AG08395 (cell line): ENCODE measurements at regions not wholly inside any gene's neighbourhood (a gene's known extent, or its start where the extent isn't known, plus 50 kb on each side); places are given as distances from the start of the nearest gene placed in this dataset.

Experiments used
- DNase-seq: peaks from one replicate; pipeline ENCODE4 v3.0.0; 2012; ENCODE audit warnings: mixed read lengths, low spot score

DNA sequence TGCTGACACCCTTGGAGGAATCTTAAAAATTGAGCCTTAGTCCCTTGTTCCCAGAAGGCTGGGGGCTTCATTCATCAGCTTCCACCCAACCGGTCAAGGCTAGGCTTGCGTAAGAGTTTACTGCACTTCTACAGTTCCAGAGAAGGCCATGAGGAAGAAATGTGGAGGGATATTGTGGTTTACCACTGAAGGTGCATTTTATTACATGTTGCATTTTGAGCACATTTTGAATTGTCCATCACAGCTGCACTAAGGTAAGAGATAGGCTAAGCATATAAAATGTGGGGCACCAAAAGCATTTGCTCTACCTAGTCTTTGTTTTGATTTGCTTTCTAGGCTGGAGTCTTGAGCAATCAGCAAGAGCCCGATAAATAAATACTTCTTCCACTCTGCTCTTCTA is 167.1 kb upstream of the PAPPA start:
- DNase-seq = no peak

DNA sequence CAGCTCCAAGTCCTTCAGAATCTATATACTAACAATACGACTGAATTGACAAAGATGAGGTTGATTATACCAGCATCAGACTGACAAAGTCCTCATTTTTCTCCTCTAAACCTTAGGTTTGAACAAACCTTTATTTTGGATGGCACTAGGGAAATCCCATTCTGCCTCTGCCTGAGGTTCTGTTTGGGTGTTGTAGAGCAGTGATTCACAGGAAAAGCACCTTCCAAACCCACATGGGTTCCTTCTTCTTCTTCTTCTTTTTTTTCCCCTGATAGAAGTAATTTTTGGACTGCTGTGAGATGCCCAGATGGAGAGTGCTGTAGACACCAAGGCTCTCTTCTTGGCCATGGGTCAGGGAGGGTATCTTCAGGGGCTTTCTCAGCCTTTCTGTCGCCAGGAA is 164.9 kb upstream of the PAPPA start:
- no peak for DNase-seq

DNA sequence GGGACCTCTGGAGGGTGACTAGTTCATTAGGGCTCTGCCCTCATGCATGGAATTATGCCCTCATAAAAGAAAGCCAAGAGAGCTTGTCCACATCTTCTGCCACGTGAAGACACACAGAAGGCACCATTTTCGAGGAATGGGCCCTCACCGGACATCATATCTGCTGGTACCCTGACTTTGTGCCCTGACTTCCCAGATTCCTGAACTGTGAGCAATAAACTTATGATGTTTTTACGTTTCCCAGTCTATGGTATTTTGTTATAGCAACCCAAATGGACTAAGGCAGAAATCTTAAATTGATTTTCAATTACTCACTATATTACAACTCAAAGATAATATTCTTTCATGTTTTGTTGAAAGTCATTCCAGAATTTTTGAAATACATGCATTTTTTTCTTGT is 163.8 kb upstream of the PAPPA start:
- DNase-seq = no peak

DNA sequence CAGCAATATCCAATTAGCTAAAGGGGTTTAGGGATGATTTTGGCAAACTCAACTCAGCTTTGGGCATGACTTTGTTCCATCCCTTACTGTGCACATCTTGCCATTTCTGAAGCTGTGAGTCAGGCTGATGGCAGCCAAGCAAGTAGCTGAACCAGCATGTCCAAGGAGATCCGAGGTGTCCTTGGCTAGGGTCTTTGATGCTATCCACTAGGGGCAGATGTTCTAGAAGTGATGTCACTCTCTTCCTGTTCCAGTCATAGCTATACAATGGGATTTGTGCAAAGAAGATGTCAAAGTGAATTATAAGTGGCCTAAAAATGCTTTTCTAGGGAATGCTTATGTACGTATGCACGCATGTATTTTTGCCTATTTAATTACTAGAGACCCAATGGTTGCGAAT is 160.8 kb upstream of the PAPPA start:
- DNase-seq = peak; percentile 40

DNA sequence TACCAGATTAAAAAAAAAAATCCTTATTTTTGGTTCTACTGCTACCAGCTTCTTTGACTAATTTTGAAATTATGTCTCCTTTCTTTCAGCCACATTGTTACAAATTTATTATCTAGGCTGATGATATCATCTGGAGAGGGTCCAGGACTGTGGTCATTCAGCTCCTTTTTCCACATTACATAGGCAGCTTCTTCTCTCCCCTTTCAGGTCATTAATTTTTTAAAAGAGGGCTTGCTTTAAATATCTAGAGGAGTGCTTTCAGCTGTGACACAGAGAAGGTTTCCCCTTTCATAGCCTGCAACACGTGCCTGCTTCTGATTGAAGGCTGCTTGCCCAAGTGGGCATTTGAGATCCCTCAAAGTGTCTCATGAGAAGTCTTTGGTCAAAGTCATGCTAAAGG is 155.7 kb upstream of the PAPPA start:
- DNase-seq = peak; percentile 58

DNA sequence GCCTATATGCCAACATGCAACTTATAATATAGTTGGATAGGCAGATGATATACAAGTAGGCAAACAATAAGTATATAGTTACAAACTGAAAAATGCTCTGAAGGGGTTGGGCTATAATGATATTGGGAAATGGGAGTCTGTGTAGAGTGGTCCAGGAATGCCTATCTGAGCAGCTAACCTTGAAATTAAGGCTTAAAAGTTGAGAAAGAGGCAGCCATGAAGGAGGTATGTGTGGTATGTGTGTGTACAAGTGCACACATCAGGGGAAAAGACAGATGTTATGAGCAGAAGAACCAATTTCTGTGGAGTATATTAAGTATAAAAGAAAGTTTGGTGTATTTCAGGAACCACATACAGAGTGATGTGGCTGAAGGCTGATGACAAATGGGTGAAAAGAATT is 154.9 kb upstream of the PAPPA start:
- no peak for DNase-seq

DNA sequence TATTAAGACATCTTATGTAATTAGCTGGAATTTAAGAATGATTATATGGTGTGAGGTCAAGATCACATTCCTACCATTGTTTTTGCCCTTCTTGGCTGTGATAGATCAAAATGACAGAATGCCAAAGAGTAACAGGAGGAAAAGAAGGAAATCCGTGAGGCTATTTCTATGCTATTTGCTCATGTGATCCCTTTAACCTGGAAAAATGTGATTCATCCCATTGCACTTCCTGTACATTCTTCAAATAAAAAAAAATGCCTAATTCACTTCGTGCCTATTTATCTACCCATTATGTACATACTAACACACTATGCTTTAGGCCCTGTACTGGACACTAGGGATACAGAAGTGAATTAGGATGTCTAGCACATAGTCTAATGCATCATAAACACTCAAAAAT is 154.1 kb upstream of the PAPPA start:
- DNase-seq = no peak

DNA sequence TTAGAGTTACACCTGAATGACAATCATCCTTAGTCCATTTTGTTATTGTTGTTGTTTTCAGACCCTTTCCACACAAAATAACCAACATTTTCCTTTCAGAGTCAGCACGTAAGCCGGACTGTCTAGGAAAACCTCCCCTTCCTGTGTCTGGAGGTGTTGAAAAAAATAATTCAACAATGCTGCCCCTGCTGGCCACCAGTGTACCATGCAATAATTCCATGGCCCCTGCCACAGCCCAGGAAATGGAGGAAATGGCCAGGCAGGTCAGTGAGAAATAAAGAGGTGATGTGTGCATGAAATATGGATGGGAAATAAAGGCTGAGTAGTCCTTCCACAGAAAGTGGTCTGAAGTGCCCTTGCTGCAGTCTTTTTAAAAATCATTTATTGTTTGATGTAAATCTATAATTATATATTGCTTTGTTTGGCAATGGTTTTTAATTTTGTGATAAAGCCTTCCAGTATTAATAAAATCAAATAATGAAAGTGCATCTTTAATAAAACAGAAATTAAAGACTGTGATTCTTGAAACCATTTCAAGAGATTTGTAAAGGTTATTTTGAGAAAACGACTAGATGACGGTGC is 152.8 kb upstream of the PAPPA start:
- no peak for DNase-seq

DNA sequence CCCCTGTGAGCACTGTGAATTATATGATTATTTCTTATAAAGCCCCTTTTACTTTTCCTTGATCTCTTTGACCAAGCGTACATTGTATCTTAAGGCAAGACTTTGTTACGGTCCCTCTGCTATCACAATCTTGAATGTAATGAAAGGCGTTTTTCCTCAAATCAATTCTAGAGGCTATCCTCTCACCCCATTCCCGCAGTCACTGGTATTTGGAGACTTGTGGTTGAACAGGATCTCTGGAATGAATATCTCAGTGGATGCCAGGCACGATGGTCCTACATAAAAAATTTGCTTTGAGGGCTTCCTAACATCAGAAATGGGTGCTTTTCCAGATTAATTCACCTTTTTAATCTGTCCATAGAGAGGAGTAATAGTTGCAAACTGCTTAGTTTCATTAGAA is 151.4 kb upstream of the PAPPA start:
- no peak for DNase-seq

DNA sequence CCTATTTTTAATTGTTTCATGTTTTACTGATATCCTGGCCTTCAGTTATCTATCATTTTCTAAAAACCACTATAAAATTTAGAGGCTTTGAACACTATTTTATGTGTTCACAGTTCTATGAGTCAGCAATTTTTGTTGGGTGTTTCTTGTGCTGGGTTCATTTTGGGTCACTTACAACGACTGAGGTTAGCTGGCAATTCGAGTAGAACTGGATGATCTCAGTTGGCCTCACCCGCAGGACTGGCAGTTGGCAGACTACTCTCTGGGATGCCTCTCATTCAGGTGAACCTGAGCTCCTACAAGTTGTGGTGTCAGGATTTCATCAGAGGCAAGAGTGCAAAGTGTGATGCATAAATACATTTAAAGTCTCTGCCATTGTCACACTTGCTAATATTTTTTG is 151.0 kb upstream of the PAPPA start:
- peak; percentile 30 for DNase-seq

DNA sequence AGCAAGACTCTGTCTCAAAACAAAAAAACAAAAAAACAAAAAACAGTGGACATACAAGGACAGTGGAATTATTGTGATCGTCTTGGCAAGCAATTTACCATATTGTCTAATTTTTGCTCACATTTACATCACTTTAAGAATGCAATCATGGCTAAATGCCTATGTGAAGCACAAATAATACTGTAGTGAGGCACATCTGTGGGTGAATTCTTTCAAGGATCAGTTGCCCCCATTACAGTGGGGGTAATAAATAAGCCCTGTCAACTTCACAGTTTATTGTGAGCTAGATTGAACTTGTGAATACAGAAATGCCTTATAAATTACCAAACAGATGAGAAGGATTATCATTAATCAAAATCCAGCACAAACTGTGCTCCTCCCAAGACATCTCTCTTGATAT is 150.2 kb upstream of the PAPPA start:
- no peak for DNase-seq

DNA sequence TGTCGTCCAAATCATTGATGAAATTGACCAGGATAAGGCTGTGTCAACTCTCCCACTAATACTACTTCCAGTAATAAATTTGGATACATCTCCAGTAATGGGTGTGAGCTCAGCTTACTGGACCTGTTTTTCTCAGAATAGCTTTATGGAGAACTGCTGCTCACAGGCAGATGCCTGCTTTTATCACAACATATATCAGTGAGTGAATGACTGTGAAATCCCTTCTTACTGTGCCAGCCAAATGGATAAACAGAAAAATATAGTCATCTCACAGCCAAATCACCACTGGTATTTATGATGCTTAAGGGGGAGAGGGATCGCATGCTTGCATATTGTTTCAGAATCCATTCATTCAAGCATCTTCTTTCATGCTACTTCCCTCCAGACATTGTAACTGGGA is 148.4 kb upstream of the PAPPA start:
- DNase-seq = no peak

DNA sequence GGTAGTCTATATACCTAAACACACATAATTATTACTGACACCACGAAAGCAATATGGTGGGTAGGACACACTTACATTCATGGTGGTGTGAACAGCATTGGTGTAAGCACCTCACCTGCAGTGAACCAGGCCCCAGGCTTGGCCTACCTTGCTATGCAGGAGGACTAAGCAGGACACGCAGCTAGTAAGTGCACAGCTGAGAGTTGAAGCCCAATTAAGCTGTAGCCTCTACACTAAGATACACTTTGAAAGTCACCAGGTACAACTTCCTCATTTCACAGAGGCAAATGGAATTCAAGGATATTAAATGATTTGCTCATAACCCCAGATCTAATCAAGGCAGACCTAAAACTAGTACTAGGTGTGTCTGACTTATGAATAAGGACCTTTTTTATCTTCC is 145.8 kb upstream of the PAPPA start:
- DNase-seq = no peak

DNA sequence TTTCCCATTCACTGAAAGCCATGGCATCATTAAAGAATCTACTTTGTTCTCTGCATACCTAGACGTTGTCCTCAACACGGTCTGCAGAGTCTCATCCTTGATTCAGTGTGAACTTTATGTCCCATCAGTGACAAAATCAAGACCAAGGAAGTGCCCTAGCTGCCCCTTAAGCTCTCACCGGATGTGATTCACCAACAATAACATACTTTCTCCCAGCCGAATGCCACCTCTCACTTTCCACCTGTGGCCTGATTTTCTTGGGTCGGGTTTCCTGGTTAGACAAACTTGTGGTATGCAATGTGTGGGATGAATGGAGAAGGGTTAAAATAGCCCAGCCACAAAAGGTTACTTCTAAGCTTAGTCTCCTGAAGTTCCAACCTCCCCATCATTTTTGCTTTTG is 145.3 kb upstream of the PAPPA start:
- no peak for DNase-seq

DNA sequence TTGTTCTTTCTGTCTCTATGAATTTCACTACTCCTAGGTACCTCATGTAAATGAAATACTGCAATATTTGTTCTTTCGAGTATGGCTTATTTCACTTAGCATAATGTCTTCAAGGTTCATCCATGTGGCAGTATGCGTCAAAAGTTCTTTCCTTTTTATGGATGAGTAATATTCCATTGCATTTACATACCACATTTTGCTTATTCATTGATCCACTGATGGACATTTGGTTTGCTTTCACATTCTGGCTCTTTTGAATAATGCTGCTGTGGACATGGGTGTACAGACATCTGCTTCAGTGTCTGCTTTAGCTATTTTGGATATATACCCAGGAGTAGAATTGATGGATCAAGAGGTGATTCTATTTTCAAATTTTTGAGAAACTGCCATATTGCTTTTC is 144.2 kb upstream of the PAPPA start:
- no peak for DNase-seq

DNA sequence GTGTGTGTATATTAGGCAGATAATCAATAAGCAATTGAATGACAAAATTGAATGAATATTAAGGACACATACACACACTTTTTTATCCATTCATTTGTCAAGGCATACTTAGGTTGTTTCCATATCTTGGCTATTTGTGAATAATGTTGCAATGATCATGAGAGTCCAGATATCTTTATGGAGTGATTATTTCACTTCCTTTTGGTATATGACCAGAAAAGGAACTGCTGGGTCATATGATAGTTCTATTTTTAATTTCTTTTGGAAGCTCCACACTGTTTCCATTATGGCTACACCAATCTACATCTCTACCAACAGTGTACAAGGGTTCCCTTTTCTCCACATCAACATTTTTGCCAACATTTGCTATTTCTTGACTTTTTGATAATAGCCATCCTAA is 137.7 kb upstream of the PAPPA start:
- no peak for DNase-seq

DNA sequence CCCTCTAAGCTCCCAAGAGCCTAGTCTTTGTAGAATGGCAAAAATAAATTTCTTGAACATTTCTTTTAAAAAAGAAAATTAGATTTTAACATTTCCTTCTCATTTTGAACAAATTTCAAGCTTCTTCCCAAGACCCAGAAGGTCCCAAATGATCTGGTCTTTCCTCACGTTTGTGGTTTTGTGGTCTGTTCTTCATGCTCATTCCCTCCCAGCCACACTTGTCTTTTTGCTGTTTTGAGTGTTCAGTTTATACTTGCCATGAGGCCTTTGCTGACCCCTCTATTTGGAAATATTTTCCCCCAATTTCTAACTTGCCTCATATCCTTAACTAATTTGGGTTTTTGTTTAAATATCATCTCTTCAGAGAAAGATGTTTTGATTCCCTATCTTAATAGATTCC is 133.4 kb upstream of the PAPPA start:
- no peak for DNase-seq

DNA sequence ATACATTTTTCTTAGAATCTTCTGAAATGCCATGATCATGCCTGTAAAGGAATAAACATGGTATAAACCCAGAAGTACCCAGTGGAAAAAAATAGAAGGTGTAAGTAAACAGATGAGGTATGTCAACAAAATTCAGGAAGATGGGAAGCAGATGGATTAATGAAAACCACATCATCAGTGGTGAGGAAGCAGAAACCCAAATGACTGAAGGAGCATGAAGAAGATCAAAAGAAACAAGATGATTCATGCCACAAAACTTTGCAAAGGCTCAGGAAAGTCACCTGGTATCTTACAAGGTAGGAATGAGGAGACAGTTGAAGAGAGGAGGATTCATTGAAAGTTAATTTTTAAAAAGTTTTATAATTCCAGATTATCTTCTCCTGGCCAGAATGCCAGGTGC is 132.8 kb upstream of the PAPPA start:
- DNase-seq = peak; percentile 17

DNA sequence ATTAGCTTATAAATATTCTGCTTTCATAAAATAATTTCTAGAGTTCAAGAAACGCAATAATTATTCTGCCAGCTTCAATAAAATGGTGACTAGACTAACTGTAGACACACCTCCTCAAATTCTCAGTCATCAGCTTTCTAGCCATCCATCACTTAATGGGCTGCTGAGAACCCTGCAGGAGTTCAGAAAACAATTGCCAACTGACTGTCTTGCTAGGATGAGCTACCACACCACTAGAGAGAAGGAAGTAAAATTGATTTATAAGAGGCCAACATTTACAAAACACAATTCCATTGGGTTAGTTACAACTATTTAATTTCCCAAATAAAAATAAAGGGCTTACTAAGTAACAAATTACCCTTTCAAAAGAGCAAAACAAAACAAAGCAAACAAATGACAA is 126.5 kb upstream of the PAPPA start:
- peak; percentile 41 for DNase-seq

DNA sequence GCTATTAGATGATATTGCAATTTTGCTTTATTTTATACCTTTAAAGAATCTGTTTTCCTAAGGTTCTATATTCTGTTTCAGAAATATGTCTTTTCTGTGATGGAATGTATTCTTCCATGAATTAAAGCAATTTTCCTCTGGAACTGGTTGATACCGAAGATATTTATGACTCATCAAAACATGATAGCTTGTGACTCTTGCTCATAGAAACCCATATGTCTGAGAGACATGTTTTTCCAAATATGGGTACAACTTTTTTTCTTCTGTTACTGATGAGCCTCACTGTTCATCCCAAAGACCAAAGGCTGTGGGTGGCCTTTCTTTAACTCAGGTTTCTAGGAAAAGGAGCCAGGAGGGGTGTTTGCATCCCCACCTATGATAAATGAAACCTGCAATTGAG is 126.1 kb upstream of the PAPPA start:
- DNase-seq = peak; percentile 66

DNA sequence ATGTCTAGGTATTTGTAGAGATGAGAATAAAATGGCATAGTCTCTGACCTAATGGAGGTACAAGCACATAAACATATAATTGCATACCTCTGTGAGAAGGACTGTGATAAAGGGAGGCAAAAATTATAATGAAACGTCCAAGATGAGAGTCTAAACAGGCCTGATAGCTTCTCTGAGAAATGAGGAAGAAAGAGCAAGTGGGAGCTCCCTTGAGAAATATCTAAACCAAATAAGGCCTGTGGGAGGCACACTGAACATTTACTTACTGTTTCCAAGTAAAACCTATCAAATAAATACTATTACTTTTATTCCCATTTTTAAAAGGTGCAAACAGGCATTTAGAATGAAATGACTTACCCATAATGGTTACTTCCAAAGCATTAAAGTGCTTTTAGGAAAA is 125.6 kb upstream of the PAPPA start:
- no peak for DNase-seq

DNA sequence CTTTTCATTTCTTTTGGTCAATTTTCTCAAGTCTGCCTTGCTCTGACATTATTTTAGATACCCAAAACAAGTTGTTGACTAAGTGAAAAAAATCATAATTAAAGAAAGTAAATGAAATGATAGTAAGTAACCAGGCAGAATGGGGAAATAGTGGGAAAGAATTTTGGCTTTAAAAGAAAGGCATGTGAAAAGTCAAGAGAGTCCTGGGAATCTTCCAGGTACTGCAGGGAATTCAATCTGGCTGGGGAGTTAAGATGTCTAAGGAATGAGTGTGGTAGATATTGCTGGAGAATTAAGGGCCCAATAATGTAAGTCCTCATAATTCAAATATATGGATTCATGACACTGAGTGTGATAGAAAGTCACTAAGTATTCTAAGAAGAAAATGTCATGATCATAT is 123.1 kb upstream of the PAPPA start:
- no peak for DNase-seq

DNA sequence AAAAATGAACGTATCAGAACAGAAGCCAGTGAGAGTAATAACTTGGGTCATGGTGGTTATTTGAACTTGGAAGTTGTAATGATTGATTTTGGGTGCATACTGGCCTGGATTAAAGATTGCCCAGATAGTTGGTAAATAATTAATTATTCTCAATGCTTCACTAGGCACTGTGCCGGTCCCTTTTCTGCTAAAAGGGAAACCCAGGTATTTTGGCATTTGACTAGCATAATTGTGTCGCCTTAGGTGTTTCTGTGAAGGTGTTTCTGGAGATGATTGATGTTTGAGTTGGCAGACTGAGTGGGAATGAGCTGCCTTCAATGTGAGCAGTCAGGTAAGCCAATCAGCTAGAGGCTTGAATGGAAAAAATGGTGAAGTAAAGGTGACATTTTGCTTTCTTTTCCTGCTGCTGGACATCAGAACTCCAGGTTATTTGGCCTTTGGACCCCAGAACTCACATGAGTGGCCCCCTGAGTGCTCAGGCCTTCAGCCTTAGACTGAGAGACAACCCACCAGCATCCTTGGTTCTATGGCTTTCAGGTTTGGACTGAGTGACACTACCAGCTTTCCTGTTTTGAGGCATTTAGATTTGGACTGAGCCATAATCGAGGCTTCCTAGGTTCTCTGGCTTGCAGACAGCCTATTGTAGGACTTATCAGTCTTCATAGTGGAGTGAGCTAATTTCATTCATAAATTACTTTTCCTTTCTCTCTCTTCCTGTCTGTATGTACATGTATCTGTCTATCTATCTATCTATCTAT is 120.7 kb upstream of the PAPPA start:
- no peak for DNase-seq

DNA sequence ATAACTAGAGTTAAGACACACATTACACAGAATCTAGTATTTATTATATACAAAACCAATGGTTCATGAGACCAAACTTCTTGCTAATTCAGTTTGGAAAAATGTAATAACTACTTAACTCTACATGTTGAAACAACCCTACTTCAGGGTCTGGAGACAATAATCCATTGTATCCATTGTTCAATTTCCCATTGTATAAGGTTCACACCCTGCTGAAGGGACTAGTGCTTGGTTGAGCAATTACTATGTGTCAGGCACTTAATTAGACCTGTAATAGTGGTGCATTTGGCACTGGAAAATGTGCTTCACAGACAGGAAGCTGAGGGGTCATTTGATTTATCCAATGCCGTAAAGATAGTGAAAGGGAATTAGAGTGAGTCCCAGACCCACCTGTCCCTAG is 114.3 kb upstream of the PAPPA start:
- DNase-seq = no peak
